GM12865 (cell line): ENCODE measurements at regions not wholly inside any gene's neighbourhood (a gene's known extent, or its start where the extent isn't known, plus 50 kb on each side); places are given as distances from the start of the nearest gene placed in this dataset.

ENCODE experiments used
- DNase-seq: peaks from one replicate; pipeline ENCODE4 v3.0.0; 2010; ENCODE audit warnings: low read depth
- H3K4me3 ChIP-seq: 2 replicates; pipeline ENCODE4 v1.5.1; 2011; ENCODE audit warnings: mild to moderate bottlenecking, low read depth, low read length, control low read depth
- CTCF ChIP-seq: IDR thresholded peaks from 2 replicates; pipeline ENCODE4 v1.5.1; 2011; ENCODE audit warnings: low read length, control low read depth, low read depth, inconsistent platforms; ENCODE audit not compliant: insufficient read depth; ENCODE audit errors: missing control alignments

GRCh38 chr5:82799361-82800077 is 277.7 kb downstream of the TMEM167A start:
- TF ChIP-seq CTCF: no peak
- DNase-seq: no peak
- no peak overlapping the region for H3K4me3 ChIP-seq

DNA sequence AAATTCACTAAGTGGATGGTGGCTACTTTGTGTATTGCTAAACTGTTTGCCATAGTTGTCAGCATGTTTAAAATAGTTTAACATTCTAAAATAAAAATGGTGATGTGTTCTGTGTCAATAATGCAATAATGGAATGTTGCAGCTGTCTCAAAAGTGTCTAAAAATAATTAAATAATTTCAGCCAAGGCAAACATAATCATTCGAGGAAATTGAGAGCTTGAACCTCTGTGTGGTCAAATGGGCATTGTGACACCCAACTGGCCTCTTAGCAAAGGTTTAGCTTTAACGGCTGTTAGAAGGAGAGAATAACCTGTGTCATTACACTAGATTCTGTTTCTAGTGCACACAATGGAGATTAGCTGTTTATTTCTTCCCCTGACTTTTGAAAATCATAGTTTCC is 278.5 kb downstream of the TMEM167A start:
- no peak for DNase-seq
- no peak overlapping the region for H3K4me3 ChIP-seq
- no peak for TF ChIP-seq CTCF

DNA sequence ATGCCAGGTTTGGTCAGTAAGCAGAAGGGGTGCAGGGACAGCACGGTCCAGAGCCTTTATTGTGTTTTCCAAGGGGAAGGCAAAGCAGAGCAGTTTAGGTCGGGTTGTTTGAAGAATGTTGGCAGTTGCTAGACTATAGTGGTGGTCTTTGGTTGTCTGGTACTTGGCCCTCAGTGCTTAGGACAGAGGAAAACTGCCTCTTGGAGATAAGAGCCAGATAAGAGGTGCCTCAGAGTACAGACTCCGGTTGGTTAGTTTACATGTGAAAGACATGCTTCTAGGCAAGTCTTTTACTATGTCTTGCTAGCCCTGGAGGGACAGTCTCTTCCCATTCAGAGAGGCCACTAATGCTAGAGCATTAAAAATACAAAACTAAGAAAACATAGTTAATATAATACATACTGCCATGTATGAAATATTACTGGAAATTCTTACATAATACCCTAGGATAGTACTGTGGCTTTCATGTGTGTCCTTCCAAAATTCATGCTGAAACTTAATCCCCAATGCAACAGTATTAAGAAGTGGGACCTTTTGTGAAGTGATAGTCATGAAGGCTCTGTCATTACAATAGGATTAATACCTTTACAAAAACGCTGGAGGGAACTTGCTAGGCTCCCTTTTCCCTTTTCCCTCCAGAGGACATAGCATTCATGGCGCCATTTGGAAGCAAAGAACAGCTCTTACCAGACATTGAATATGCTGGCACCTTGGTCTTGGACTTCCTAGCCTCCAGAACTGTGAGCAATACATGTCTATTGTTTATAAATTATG is 280.4 kb downstream of the TMEM167A start:
- DNase-seq: no peak
- no peak overlapping the region for H3K4me3 ChIP-seq
- no peak for TF ChIP-seq CTCF

DNA sequence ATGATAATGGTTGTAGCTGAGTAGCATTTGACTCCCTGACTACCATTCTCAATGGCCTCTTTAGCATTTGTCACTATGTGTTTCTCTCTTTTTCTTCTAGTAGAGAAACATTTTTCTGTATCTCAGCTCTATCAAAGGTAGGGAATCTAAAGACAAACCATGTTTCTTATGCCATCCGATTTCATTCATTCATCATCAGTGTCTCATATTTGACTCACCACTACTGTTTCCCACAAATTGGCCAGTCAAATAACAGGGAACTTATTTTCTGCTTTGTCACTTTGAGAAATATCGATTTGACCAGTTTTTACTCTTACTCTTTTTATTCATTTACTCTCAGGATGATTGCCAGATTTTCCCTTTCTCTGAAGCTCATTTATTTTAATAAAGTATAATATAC is 282.3 kb downstream of the TMEM167A start:
- TF ChIP-seq CTCF: no peak
- DNase-seq: no peak
- no peak overlapping the region for H3K4me3 ChIP-seq

- DNase-seq: peak; percentile 42
- TF ChIP-seq CTCF: peak; percentile 47
- no peak overlapping the region for H3K4me3 ChIP-seq
Observed at GRCh38 chr5:82793808-82794419, 283.3 kb downstream of the TMEM167A start.

DNA sequence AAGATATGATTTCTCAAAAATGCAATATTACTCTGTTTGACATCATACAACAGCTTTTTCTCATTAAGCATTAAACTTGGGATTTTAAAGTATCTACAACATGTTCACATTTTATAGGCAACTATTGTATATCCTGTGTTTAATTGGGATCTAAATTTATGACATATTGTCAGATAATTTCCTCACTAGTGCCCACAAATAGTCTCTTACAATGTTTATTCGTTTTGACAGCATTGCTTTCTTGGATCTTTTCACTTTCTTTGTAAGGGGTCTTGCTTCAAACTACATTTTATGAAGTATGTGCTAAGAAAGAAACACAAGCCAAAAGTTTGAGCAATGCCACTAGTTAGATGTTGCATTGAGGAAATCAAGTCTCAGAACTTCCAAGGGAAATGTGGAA is 285.1 kb downstream of the TMEM167A start:
- DNase-seq: no peak
- no peak overlapping the region for H3K4me3 ChIP-seq
- TF ChIP-seq CTCF: no peak
